Kidney (tissue), 13 donors: ENCODE measurements at regions not wholly inside any gene's neighbourhood (a gene's known extent, or its start where the extent isn't known, plus 50 kb on each side); places are given as distances from the start of the nearest gene placed in this dataset.
A peak's percentile ranks its signal among the peaks of the same experiment; 100 is the strongest.
"Not testable (repeated sequence)": the region's sequence is repeated elsewhere in the genome, so short reads cannot be mapped to it uniquely, and the experiment has no call there.

Experiments used
- DNase-seq, 5 donors: peaks; one replicate each; pipeline ENCODE4 v3.0.0-alpha.2; 2013 to 2020
- FAIRE-seq: peaks from 2 replicates; lab custom pipeline; 2012; peaks lifted over from hg19 to GRCh38; lab: Jason Lieb, UNC
- H3K27ac ChIP-seq, 2 donors: one replicate each; pipeline ENCODE4 v1.7.0; 2013; ENCODE audit warnings: low read depth in 2 of 2, low read length in 2 of 2, inconsistent platforms in 1 of 2
- H3K27me3 ChIP-seq: one replicate; pipeline ENCODE4 v1.7.1; 2013; ENCODE audit warnings: low read length, inconsistent platforms; ENCODE audit not compliant: control insufficient read depth, insufficient read depth
- H3K36me3 ChIP-seq, 3 donors: one replicate each; pipeline versions ENCODE4 v1.7.0 to v1.7.1; 2013; ENCODE audit warnings: low read length in 3 of 3, control low read depth in 1 of 3, inconsistent platforms in 1 of 3; ENCODE audit not compliant: insufficient read depth in 3 of 3, control insufficient read depth in 2 of 3
- H3K4me1 ChIP-seq, 3 donors: one replicate each; pipeline versions ENCODE4 v1.7.0 to v1.7.1; 2013; ENCODE audit warnings: low read length in 3 of 3, inconsistent platforms in 1 of 3, low read depth in 1 of 3; ENCODE audit not compliant: control insufficient read depth in 2 of 3, insufficient read depth in 2 of 3
- H3K4me3 ChIP-seq, 3 donors: one replicate each; pipeline versions ENCODE4 v1.7.0 to v1.8.1; 2013; ENCODE audit warnings: low read length in 3 of 3, control low read depth in 1 of 3, inconsistent platforms in 1 of 3
- H3K9ac ChIP-seq, 3 donors: one replicate each; pipeline versions ENCODE4 v1.7.0 to v1.7.1; 2013; ENCODE audit warnings: low read length in 3 of 3, control low read depth in 1 of 3, inconsistent platforms in 1 of 3
- H3K9me3 ChIP-seq, 3 donors: one replicate each; pipeline versions ENCODE4 v1.7.0 to v1.7.1; 2013; ENCODE audit warnings: low read length in 3 of 3, control low read depth in 1 of 3, inconsistent platforms in 1 of 3; ENCODE audit not compliant: control insufficient read depth in 2 of 3, insufficient read depth in 1 of 3
- CTCF ChIP-seq: IDR thresholded peaks from 3 replicates; pipeline ENCODE4 v1.5.1; 2012; ENCODE audit warnings: mild to moderate bottlenecking, moderate library complexity, borderline replicate concordance; ENCODE audit not compliant: insufficient read depth; ENCODE audit errors: extremely low read depth
- intact Hi-C: fragments of 100-400 bp; cut with DNase I; formaldehyde crosslinking; loops from one replicate; pipeline ENCODE4 v1.11.1; 2022
- donor health status: control.
- donor health status: control.
- donor health status: control.
- donor health status: control.
- donor health status: control.
- donor health status: DM: yes; HTN: yes; CAD: no.
- donor health status: Normal renal cell carcinoma (clear cell type).

DNA sequence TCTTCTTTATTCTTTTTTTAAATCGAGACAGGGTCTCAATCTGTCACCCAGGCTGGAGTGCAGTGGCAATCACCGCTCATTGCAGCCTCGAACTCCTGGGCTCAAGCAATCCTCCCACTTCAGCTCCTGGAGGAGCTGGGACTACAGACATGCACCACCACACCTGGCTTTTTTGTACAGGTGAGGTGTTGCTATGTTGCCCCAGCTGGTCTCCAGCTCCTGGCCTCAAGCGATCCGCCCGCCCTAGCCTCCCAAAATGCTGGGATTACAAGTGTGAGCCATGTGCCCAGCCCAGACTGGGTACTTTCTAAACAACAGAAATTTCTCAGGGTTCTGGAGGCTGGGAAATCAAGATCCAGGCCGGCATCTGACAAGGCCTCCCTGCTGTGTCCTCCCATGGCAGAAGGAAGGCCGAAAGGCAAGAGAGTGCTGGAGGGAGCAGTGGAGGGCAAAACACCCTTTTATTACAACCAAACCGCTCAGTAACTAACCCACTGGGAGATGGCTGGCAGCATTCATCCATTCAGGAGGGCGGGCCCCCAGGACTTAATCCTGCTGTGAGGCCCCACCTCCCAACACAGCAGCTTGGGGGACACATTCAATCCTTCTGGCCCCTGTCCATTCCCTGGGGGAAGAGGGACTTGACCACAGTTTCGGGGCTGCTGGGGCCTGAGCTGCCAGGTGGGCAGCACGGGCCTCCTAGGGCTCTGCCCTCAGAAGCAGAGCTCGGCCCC is 76.6 kb downstream of the KCNJ18 start:
- H3K9me3 ChIP-seq, DNase-seq, H3K4me1 ChIP-seq, H3K36me3 ChIP-seq, intact Hi-C loops, H3K27me3 ChIP-seq, H3K9ac ChIP-seq, H3K4me3 ChIP-seq, H3K27ac ChIP-seq, FAIRE-seq: not testable (repeated sequence)

DNA sequence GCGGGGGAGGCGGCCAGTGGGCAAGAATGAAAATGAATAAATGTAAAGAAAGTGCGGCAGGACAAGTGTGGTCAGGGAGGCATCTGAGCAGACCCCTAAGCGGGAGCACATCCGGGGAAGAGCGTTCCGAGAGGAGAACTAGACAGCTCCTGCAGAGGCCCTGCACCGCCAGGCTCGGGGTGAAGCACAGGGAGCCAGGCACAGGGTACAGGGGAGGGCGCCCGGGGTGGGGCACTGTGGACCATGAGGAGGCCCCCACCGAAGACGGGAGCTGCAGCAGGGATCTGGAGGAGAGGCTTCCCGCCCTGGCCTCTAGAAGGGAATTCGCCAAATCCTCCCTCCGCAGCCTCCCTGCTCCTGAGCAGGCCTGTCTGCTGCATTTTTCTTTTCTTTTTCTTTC is 77.5 kb downstream of the KCNJ18 start:
- H3K9me3 ChIP-seq, intact Hi-C loops, H3K4me1 ChIP-seq, H3K4me3 ChIP-seq, H3K36me3 ChIP-seq, H3K27me3 ChIP-seq, DNase-seq, FAIRE-seq, H3K9ac ChIP-seq, H3K27ac ChIP-seq: not testable (repeated sequence)

DNA sequence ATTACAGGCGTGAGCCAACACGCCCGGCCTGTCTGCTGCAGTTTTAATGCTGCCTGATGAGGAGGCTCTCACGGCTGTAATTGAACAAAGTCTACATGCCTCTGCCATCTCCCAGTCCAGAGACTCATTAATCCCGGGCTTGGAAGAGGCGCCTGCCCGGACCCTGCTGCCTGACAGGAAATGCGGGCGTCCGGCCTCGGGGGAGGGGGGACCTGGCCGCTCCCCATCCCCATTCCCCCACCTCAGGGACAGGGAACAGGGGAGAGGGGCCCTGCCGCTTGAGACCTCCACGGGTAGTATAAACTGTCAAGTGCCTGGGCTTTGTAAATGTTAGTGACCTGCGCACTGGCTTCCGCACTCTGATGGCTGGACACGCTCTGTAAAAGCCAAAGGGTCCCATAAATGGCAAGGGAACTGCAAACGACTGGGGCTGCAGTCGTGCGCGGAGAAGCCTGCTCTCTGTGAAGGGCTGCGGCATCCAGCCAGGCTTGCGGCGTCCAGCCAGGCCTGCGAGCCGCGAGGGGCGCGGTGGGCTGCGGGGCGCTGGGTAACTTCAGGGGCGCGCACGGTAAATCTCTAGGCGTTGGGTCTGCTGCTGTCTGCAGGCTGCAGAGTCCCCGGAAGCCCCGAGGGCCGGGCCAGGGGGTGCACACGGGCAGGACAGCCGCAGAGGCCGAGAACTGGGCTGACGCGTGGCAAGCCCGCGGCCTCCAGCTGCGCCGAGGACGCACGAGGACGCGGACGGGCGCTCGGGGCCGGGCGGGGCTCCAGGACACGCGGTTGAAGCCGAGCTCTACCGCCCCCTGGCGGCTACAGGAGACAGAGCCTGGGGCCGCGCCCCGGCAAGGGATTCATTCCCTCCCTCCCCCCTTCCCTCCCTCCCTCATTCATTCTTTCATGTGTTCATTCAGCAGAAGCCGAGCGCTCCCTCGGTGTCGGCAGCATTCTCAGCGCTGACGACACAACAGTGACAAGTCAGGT is 78.4 kb downstream of the KCNJ18 start:
- H3K27ac ChIP-seq, H3K4me3 ChIP-seq, H3K36me3 ChIP-seq, H3K9ac ChIP-seq, FAIRE-seq, intact Hi-C loops, H3K4me1 ChIP-seq, H3K27me3 ChIP-seq, H3K9me3 ChIP-seq: not testable (repeated sequence)
- peak in 1 of 5 donors; percentile 4 for DNase-seq

DNA sequence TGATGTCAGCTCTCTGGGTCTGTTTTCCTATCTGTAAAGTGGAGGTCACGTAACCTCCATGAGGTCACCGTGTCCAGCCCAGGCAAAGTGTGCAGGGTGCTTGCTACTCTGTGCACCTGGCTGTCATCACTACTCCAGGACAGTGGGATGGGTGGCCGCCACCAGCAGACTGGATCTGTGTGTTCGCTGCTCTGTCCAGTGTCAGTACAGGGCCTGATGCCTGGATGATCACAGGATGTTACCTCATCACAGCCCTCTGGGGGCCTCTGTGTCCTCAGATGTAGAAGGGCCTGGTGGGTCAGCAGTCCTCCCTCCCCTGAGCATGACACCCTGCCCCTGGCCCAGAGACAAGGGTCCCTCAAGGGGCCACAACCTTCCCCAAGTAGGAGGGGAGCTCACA is 80.0 kb downstream of the KCNJ18 start:
- Histone ChIP-seq H3K27ac (no peak overlapping the region), H3K9ac (no peak overlapping the region), H3K9me3 (no peaks in the 10 kb centered on the region), H3K36me3 (no peaks in the 10 kb centered on the region), H3K4me1 (no peaks in the 10 kb centered on the region), H3K4me3 (no peak overlapping the region), H3K27me3 (no peaks in the 10 kb centered on the region)
- DNase-seq, result no peak
- intact Hi-C loops, result no loop called here
- FAIRE-seq, result no peak
- TF ChIP-seq CTCF, result no peak

GRCh38 chr17:21772991-21773713 is 80.8 kb downstream of the KCNJ18 start:
- DNase-seq, intact Hi-C loops, H3K9me3 ChIP-seq, H3K9ac ChIP-seq, FAIRE-seq, H3K4me1 ChIP-seq, H3K27me3 ChIP-seq, H3K36me3 ChIP-seq, H3K4me3 ChIP-seq, H3K27ac ChIP-seq: not testable (repeated sequence)
